ENCODE measurements at regions not wholly inside any gene's neighbourhood (a gene's known extent, or its start where the extent isn't known, plus 50 kb on each side); places are given as distances from the start of the nearest gene placed in this dataset.

GRCh38 chr5:103674251-103674650, 111.7 kb upstream of the NUDT12 start:
- no peak for TF ChIP-seq CTCF (IDR thresholded peaks at IDR 0.05)
- no peak for TF ChIP-seq ELF1 (IDR thresholded peaks at IDR 0.05)
- TF ChIP-seq RFX5 (IDR thresholded peaks at IDR 0.05; ENCODE audit: low read length), result no peak
- TF ChIP-seq GATA2 (CRISPR knock-in tag; IDR thresholded peaks at IDR 0.05), result no peak
- no peak for TF ChIP-seq YY1 (IDR thresholded peaks at IDR 0.05; ENCODE audit: low read depth)
- no peak for TF ChIP-seq CHD2 (IDR thresholded peaks at IDR 0.05; ENCODE audit: low read length, partially characterized antibody)
- TF ChIP-seq TAF1 (IDR thresholded peaks at IDR 0.05; ENCODE audit: borderline replicate concordance, low read depth, low read length), result no peak
- TF ChIP-seq MAX (IDR thresholded peaks at IDR 0.05; ENCODE audit: low read depth), result no peak
- no peak for TF ChIP-seq EZH2phosphoT487 (IDR thresholded peaks at IDR 0.05; ENCODE audit: borderline replicate concordance, low read depth)
- TF ChIP-seq EP300 (IDR thresholded peaks at IDR 0.05; ENCODE audit: borderline replicate concordance in 1 of 2, low read depth in 1 of 2, low read length in 1 of 2), result no peak
- TF ChIP-seq POLR2AphosphoS5 (IDR thresholded peaks at IDR 0.05; ENCODE audit: low read depth, low read length), result no peak
